B cell (primary cell): ENCODE measurements at regions not wholly inside any gene's neighbourhood (a gene's known extent, or its start where the extent isn't known, plus 50 kb on each side); places are given as distances from the start of the nearest gene placed in this dataset.

ENCODE experiments used
- ATAC-seq: fragments of 200-7000 bp; cut with Tn5 transposase; one replicate; pipeline ENCODE4 v1.10.0; 2021; ENCODE audit warnings: low read depth, mild to moderate bottlenecking, moderate number of reproducible peaks, moderate library complexity
- CTCF ChIA-PET: fragments of 350-600 bp; sonication (Branson Sonifier 250); formaldehyde crosslinking; loops from one replicate; lab custom pipeline; 2021; ENCODE audit warnings: antibody characterized with exemption, inconsistent platforms; lab: Charles Lee
- POLR2A ChIA-PET: fragments of 350-600 bp; sonication (Branson Sonifier 250); formaldehyde crosslinking; loops from one replicate; lab custom pipeline; 2021; ENCODE audit warnings: antibody characterized with exemption; lab: Charles Lee
- DNase-seq: peaks from one replicate; pipeline ENCODE4 v3.0.0; 2013
- H2AFZ ChIP-seq: 2 replicates; pipeline ENCODE4 v1.6.1; 2012; ENCODE audit warnings: mild to moderate bottlenecking, low read depth, low read length; ENCODE audit not compliant: insufficient read depth, poor library complexity, severe bottlenecking
- H3K27ac ChIP-seq, 2 donors: 1 replicate in 1 of 2; 2 replicates in 1 of 2; pipeline ENCODE4 v1.5.1; 2012 to 2013; ENCODE audit warnings: low read length in 2 of 2, mild to moderate bottlenecking in 2 of 2, moderate library complexity in 1 of 2
- H3K27me3 ChIP-seq, 4 experiments: fragments of 200-600 bp in 1 of 4; sonication (generic) in 1 of 4; replicated peaks in 1 of 4; 1 replicate in 2 of 4; 2 replicates in 2 of 4; pipeline versions ENCODE4 v1.6.1 to v1.7.0; 2013 to 2016; ENCODE audit warnings: low read length in 3 of 4, mild to moderate bottlenecking in 2 of 4, mixed read lengths in 1 of 4, moderate library complexity in 1 of 4; ENCODE audit not compliant: insufficient read depth in 4 of 4, control insufficient read depth in 3 of 4; ENCODE audit errors: control extremely low read depth in 1 of 4
- H3K36me3 ChIP-seq, 2 experiments: replicated peaks in 1 of 2; 1 replicate in 1 of 2; 2 replicates in 1 of 2; pipeline versions ENCODE4 v1.6.1 to v1.7.1; 2013; ENCODE audit warnings: low read length in 1 of 2; ENCODE audit not compliant: insufficient read depth in 2 of 2, control insufficient read depth in 1 of 2; ENCODE audit errors: control extremely low read depth in 1 of 2, extremely low read depth in 1 of 2
- H3K4me1 ChIP-seq, 2 donors: fragments of 200-600 bp in 1 of 2; sonication (generic) in 1 of 2; 1 replicate in 1 of 2; 2 replicates in 1 of 2; pipeline versions ENCODE4 v1.5.1 to v1.6.1; 2013 to 2017; ENCODE audit warnings: low read length in 2 of 2; ENCODE audit not compliant: control insufficient read depth in 2 of 2, insufficient read depth in 2 of 2
- H3K4me2 ChIP-seq: replicated peaks from 2 replicates; pipeline ENCODE3; 2012; ENCODE audit warnings: mild to moderate bottlenecking, low read depth, low read length; ENCODE audit not compliant: poor library complexity, severe bottlenecking
- H3K4me3 ChIP-seq, 5 experiments: fragments of 200-600 bp in 1 of 5; sonication (generic) in 1 of 5; 1 replicate in 3 of 5; 2 replicates in 2 of 5; pipeline versions ENCODE4 v1.5.1 to v1.7.0; 2011 to 2016; ENCODE audit warnings: low read length in 4 of 5, mild to moderate bottlenecking in 4 of 5, low read depth in 2 of 5, control low read depth in 1 of 5, moderate library complexity in 1 of 5; ENCODE audit not compliant: insufficient read depth in 1 of 5; ENCODE audit errors: control extremely low read depth in 1 of 5, extremely low read depth in 1 of 5
- H3K79me2 ChIP-seq: fragments of 200-600 bp; sonication (generic); one replicate; pipeline ENCODE4 v1.6.0; 2016; ENCODE audit warnings: low read length; ENCODE audit not compliant: control insufficient read depth, insufficient read depth
- H3K9ac ChIP-seq: fragments of 200-600 bp; sonication (generic); 2 replicates; pipeline ENCODE4 v1.6.1; 2017; ENCODE audit warnings: mild to moderate bottlenecking, low read length, moderate library complexity
- H3K9me3 ChIP-seq, 3 donors: one replicate each; pipeline versions ENCODE4 v1.6.1 to v1.7.1; 2013; ENCODE audit warnings: low read length in 2 of 3; ENCODE audit not compliant: control insufficient read depth in 2 of 3, insufficient read depth in 1 of 3; ENCODE audit errors: control extremely low read depth in 1 of 3
- H4K20me1 ChIP-seq: 2 replicates; pipeline ENCODE4 v1.6.0; 2012; ENCODE audit warnings: mild to moderate bottlenecking, low read length; ENCODE audit not compliant: insufficient read depth, control insufficient read depth, poor library complexity, severe bottlenecking
- H3K27ac Mint-ChIP-seq: one replicate; pipeline ENCODE4 v1.8.0; 2021; ENCODE audit warnings: mixed read lengths
- H3K27me3 Mint-ChIP-seq: one replicate; pipeline ENCODE4 v1.8.0; 2021; ENCODE audit warnings: mixed read lengths
- H3K4me1 Mint-ChIP-seq: one replicate; pipeline ENCODE4 v1.8.0; 2021; ENCODE audit warnings: mixed read lengths
- H3K4me3 Mint-ChIP-seq: one replicate; pipeline ENCODE4 v1.8.0; 2021; ENCODE audit warnings: mixed read lengths
- H3K9me3 Mint-ChIP-seq: one replicate; pipeline ENCODE4 v1.8.0; 2022; ENCODE audit warnings: mixed read lengths; ENCODE audit not compliant: insufficient read depth
- EZH2 ChIP-seq: IDR thresholded peaks from 2 replicates; pipeline ENCODE4 v1.6.1; 2012; ENCODE audit warnings: borderline replicate concordance, low read depth, mild to moderate bottlenecking, moderate library complexity, low read length; ENCODE audit not compliant: insufficient read depth, poor library complexity, severe bottlenecking
- WGBS: methylation state at CpG from one replicate; pipeline ENCODE4 v1.1.5; 2013; ENCODE audit warnings: missing lambda C conversion rate; ENCODE audit not compliant: insufficient coverage; 5-methylcytosine and 5-hydroxymethylcytosine counted together
- intact Hi-C: fragments of 100-400 bp; cut with micrococcal nuclease; formaldehyde crosslinking; loops from one replicate; pipeline ENCODE4 v1.10.0; 2022
- TF ChIP-seq, protein P1 (sequence below): fragments of 200-600 bp; IDR thresholded peaks from one replicate; pipeline ENCODE4 v1.8.0; 2022; ENCODE audit warnings: antibody characterized with exemption, mild to moderate bottlenecking

DNA sequence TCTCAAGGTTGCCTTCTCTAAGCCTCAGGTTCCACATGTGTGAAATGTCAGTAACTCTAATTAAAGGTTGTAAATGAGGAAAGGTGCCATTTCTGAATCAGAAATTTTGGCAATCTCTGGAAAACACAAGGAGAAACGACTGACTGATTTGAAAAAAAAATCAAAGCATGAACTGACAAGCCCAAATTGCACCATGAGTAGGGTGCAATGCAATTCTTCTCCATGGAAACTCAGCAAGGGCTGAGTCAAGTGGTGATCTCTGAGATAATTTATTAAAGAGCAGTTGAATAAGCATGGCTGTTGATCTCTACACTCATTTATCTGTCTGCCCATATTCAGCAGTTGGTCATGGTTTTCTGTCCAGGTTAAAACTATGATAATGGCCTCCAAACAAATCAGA lies 201.6 kb upstream of the CMC1 start:
- no peaks in the 10 kb centered on the region for H4K20me1 ChIP-seq
- intact Hi-C loops = no loop called here
- H3K9me3 ChIP-seq = no peaks in the 10 kb centered on the region
- CTCF ChIA-PET = no interaction called here
- DNase-seq (no peak), ATAC-seq (no peak)
- H3K27me3 ChIP-seq = no peaks in the 10 kb centered on the region
- H3K4me3 Mint-ChIP-seq = no peak overlapping the region
- no peak overlapping the region for H2AFZ ChIP-seq
- no peaks in the 10 kb centered on the region for H3K9me3 Mint-ChIP-seq
- no peak overlapping the region for H3K4me2 ChIP-seq
- H3K79me2 ChIP-seq = no peaks in the 10 kb centered on the region
- H3K4me1 ChIP-seq = no peaks in the 10 kb centered on the region
- H3K27ac ChIP-seq = no peak overlapping the region
- H3K9ac ChIP-seq = no peak overlapping the region
- no peaks in the 10 kb centered on the region for H3K36me3 ChIP-seq
- H3K4me1 Mint-ChIP-seq = no peaks in the 10 kb centered on the region
- 89% methylated on average over 1 of the region's 1 CpG for WGBS
- no peak overlapping the region for H3K4me3 ChIP-seq
- TF ChIP-seq, protein P1, sequence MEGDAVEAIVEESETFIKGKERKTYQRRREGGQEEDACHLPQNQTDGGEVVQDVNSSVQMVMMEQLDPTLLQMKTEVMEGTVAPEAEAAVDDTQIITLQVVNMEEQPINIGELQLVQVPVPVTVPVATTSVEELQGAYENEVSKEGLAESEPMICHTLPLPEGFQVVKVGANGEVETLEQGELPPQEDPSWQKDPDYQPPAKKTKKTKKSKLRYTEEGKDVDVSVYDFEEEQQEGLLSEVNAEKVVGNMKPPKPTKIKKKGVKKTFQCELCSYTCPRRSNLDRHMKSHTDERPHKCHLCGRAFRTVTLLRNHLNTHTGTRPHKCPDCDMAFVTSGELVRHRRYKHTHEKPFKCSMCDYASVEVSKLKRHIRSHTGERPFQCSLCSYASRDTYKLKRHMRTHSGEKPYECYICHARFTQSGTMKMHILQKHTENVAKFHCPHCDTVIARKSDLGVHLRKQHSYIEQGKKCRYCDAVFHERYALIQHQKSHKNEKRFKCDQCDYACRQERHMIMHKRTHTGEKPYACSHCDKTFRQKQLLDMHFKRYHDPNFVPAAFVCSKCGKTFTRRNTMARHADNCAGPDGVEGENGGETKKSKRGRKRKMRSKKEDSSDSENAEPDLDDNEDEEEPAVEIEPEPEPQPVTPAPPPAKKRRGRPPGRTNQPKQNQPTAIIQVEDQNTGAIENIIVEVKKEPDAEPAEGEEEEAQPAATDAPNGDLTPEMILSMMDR = no peak
- no peak for TF ChIP-seq EZH2
- H3K27ac Mint-ChIP-seq = no peak overlapping the region
- POLR2A ChIA-PET = no interaction called here
- H3K27me3 Mint-ChIP-seq = peaks cover 9% of the 10 kb centered on the region

DNA sequence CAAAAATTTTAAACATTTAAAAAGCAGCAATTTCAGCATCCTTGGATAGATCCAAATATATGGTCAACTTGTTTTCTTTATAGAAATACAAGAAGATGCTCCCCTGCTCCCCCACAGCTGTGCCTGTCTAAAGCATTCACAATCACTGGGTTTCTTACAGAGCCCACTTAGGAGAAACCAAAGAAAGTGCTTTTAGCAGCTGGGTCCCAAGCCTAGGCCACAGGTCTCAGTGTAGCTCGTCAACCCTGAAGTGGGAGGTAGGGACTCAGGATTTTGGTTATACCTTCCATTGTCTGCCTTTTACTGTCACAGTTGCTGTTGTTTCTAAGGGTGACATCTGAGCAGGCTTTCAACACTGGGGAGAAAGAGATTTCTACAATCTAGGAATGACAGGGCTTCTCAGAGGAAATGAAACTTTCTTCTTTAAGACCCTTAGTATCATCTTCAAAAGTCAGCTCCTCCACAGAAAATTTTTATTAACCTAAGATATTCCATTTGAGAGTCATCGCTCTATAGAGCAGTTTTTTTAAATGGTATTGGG lies 199.3 kb upstream of the CMC1 start:
- H3K27ac ChIP-seq = no peak overlapping the region
- Mint-ChIP-seq H3K27ac (no peak overlapping the region), H3K4me1 (no peaks in the 10 kb centered on the region), H3K27me3 (peaks cover 12% of the 10 kb centered on the region), H3K9me3 (no peaks in the 10 kb centered on the region), H3K4me3 (no peak overlapping the region)
- no peaks in the 10 kb centered on the region for H3K79me2 ChIP-seq
- intact Hi-C loops = no loop called here
- H3K4me2 ChIP-seq = no peak overlapping the region
- H2AFZ ChIP-seq = no peak overlapping the region
- H3K36me3 ChIP-seq = no peaks in the 10 kb centered on the region
- ATAC-seq (no peak), DNase-seq (no peak)
- ChIA-PET POLR2A (no interaction called here), CTCF (no interaction called here)
- H3K9me3 ChIP-seq = no peaks in the 10 kb centered on the region
- H3K4me1 ChIP-seq = no peaks in the 10 kb centered on the region
- TF ChIP-seq EZH2 = no peak
- TF ChIP-seq, protein P1 = no peak
- WGBS = 38% methylated on average over 1 of the region's 2 CpGs
- H3K4me3 ChIP-seq = no peak overlapping the region
- H4K20me1 ChIP-seq = no peaks in the 10 kb centered on the region
- H3K27me3 ChIP-seq = no peaks in the 10 kb centered on the region
- H3K9ac ChIP-seq = no peak overlapping the region
